ENCODE measurements at regions not wholly inside any gene's neighbourhood (a gene's known extent, or its start where the extent isn't known, plus 50 kb on each side); places are given as distances from the start of the nearest gene placed in this dataset.

GRCh38 chr4:41332510-41333054 lies 75.9 kb downstream of the UCHL1 start:
- Mint-ChIP-seq H3K27me3 (peaks cover 0 to 5% of the 10 kb centered on the region in 2 donors), H3K9me3 (peaks cover 0 to 5% of the 10 kb centered on the region in 2 donors), H3K4me3 (no peak overlapping the region), H3K4me1 (no peaks in the 10 kb centered on the region), H3K36me3 (no peaks in the 10 kb centered on the region), H3K27ac (no peak overlapping the region)
- DNase-seq (no peak), ATAC-seq (replicated peaks) (no peak)

- H3K4me3 Mint-ChIP-seq, result no peak overlapping the region
- H3K27ac Mint-ChIP-seq, result no peak overlapping the region
- H3K36me3 Mint-ChIP-seq, result no peaks in the 10 kb centered on the region
- DNase-seq (no peak), ATAC-seq (replicated peaks) (no peak)
- peaks cover 6 to 8% of the 10 kb centered on the region in 2 donors for H3K9me3 Mint-ChIP-seq
- no peaks in the 10 kb centered on the region for H3K4me1 Mint-ChIP-seq
- H3K27me3 Mint-ChIP-seq, result peaks cover 1 to 5% of the 10 kb centered on the region in 2 donors
Measured at GRCh38 chr4:41334182-41334581, 77.5 kb downstream of the UCHL1 start.

- no peak for DNase-seq
- Mint-ChIP-seq H3K4me1 (no peaks in the 10 kb centered on the region), H3K36me3 (no peaks in the 10 kb centered on the region), H3K9me3 (peaks cover 10 to 12% of the 10 kb centered on the region in 2 donors), H3K27me3 (peaks cover 0 to 4% of the 10 kb centered on the region in 2 donors), H3K27ac (no peak overlapping the region), H3K4me3 (no peak overlapping the region)
- ATAC-seq (replicated peaks), result no peak
Measured at GRCh38 chr4:41339812-41340809, 83.4 kb downstream of the UCHL1 start.

GRCh38 chr4:41346306-41347061 lies 89.8 kb downstream of the UCHL1 start:
- Mint-ChIP-seq H3K27me3 (peaks cover 0 to 19% of the 10 kb centered on the region in 2 donors), H3K4me1 (no peaks in the 10 kb centered on the region), H3K36me3 (no peaks in the 10 kb centered on the region), H3K9me3 (peaks cover 0 to 4% of the 10 kb centered on the region in 2 donors), H3K4me3 (no peak overlapping the region), H3K27ac (no peak overlapping the region)
- no peak for ATAC-seq (replicated peaks)
- no peak for DNase-seq

GRCh38 chr4:41349021-41349420 lies 92.3 kb downstream of the UCHL1 start:
- ATAC-seq (replicated peaks), result no peak
- no peak for DNase-seq
- H3K36me3 Mint-ChIP-seq, result no peaks in the 10 kb centered on the region
- H3K4me3 Mint-ChIP-seq, result no peak overlapping the region
- H3K27me3 Mint-ChIP-seq, result peaks cover 0 to 27% of the 10 kb centered on the region in 2 donors
- H3K4me1 Mint-ChIP-seq, result no peaks in the 10 kb centered on the region
- peaks cover 6 to 9% of the 10 kb centered on the region in 2 donors for H3K9me3 Mint-ChIP-seq
- no peak overlapping the region for H3K27ac Mint-ChIP-seq

GRCh38 chr4:41358647-41359421 lies 102.1 kb downstream of the UCHL1 start:
- peaks cover 50 to 62% of the 10 kb centered on the region in 2 donors for H3K27me3 Mint-ChIP-seq
- no peak overlapping the region for H3K27ac Mint-ChIP-seq
- no peak for DNase-seq
- H3K9me3 Mint-ChIP-seq, result peaks cover 1 to 7% of the 10 kb centered on the region in 2 donors
- ATAC-seq (replicated peaks), result no peak
- peaks cover 0 to 3% of the 10 kb centered on the region in 2 donors for H3K36me3 Mint-ChIP-seq
- H3K4me3 Mint-ChIP-seq, result no peak overlapping the region
- H3K4me1 Mint-ChIP-seq, result peaks cover 0 to 20% of the 10 kb centered on the region in 2 donors

GRCh38 chr4:41359422-41359775 lies 102.7 kb downstream of the UCHL1 start:
- ATAC-seq (replicated peaks) (no peak), DNase-seq (no peak)
- peaks cover 0 to 3% of the 10 kb centered on the region in 2 donors for H3K36me3 Mint-ChIP-seq
- H3K4me1 Mint-ChIP-seq, result peaks cover 0 to 20% of the 10 kb centered on the region in 2 donors
- H3K9me3 Mint-ChIP-seq, result peaks cover 1 to 7% of the 10 kb centered on the region in 2 donors
- H3K4me3 Mint-ChIP-seq, result no peak overlapping the region
- H3K27ac Mint-ChIP-seq, result no peak overlapping the region
- H3K27me3 Mint-ChIP-seq, result peaks cover 50 to 62% of the 10 kb centered on the region in 2 donors

- no peak for DNase-seq
- peaks cover 0 to 20% of the 10 kb centered on the region in 2 donors for H3K4me1 Mint-ChIP-seq
- no peak overlapping the region for H3K27ac Mint-ChIP-seq
- ATAC-seq (replicated peaks), result no peak
- H3K4me3 Mint-ChIP-seq, result peak overlapping the region in 1 of 2 donors; percentile 75
- H3K27me3 Mint-ChIP-seq, result peaks cover 50 to 62% of the 10 kb centered on the region in 2 donors
- H3K9me3 Mint-ChIP-seq, result peaks cover 1 to 3% of the 10 kb centered on the region in 2 donors
- H3K36me3 Mint-ChIP-seq, result peaks cover 0 to 3% of the 10 kb centered on the region in 2 donors
Measured at GRCh38 chr4:41359836-41360213, 103.1 kb downstream of the UCHL1 start.

GRCh38 chr4:41360214-41360920 lies 103.6 kb downstream of the UCHL1 start:
- Mint-ChIP-seq H3K27me3 (peaks cover 51 to 64% of the 10 kb centered on the region in 2 donors), H3K9me3 (peaks cover 1 to 3% of the 10 kb centered on the region in 2 donors), H3K36me3 (peaks cover 0 to 3% of the 10 kb centered on the region in 2 donors), H3K4me3 (peak overlapping the region; percentile 63 to 75), H3K27ac (no peak overlapping the region), H3K4me1 (peaks cover 0 to 20% of the 10 kb centered on the region in 2 donors)
- ATAC-seq (replicated peaks) (peak; percentile 52 to 54), DNase-seq (no peak)

GRCh38 chr4:41360921-41361793 lies 104.4 kb downstream of the UCHL1 start:
- peak overlapping the region; percentile 45 to 62 for H3K4me3 Mint-ChIP-seq
- peak overlapping the region; percentile 31 for H3K27ac Mint-ChIP-seq
- DNase-seq (no peak), ATAC-seq (replicated peaks) (no peak)
- peaks cover 0 to 20% of the 10 kb centered on the region in 2 donors for H3K4me1 Mint-ChIP-seq
- peaks cover 55 to 68% of the 10 kb centered on the region in 2 donors for H3K27me3 Mint-ChIP-seq
- peaks cover 1 to 3% of the 10 kb centered on the region in 2 donors for H3K9me3 Mint-ChIP-seq
- peaks cover 0 to 3% of the 10 kb centered on the region in 2 donors for H3K36me3 Mint-ChIP-seq

GRCh38 chr4:41361794-41362526 lies 105.2 kb downstream of the UCHL1 start:
- Mint-ChIP-seq H3K36me3 (no peaks in the 10 kb centered on the region), H3K4me3 (peak overlapping the region; percentile 45 to 62), H3K4me1 (peaks cover 0 to 20% of the 10 kb centered on the region in 2 donors), H3K9me3 (no peaks in the 10 kb centered on the region), H3K27me3 (peaks cover 51 to 63% of the 10 kb centered on the region in 2 donors), H3K27ac (no peak overlapping the region)
- DNase-seq (no peak), ATAC-seq (replicated peaks) (no peak)
